ENCODE measurements at regions not wholly inside any gene's neighbourhood (a gene's known extent, or its start where the extent isn't known, plus 50 kb on each side); places are given as distances from the start of the nearest gene placed in this dataset.

GRCh38 chr5:39702928-39703327 lies 278.1 kb upstream of the DAB2 start:
- FAIRE-seq = no peak

GRCh38 chr5:39700523-39700922 lies 275.7 kb upstream of the DAB2 start:
- FAIRE-seq = no peak
- no peak for DNase-seq (ENCODE audit: low read depth)
- Histone ChIP-seq H3K27me3 (ENCODE audit: control insufficient read depth, insufficient read depth, low read length) (no peaks in the 10 kb centered on the region), H3K36me3 (ENCODE audit: control insufficient read depth, insufficient read depth, low read length) (no peaks in the 10 kb centered on the region), H3K4me3 (ENCODE audit: low read depth, low read length) (no peak overlapping the region)
- no peak for TF ChIP-seq CTCF (IDR thresholded peaks at IDR 0.05; ENCODE audit: insufficient read depth, low read length, severe bottlenecking)

More at GRCh38 chr5:39702928-39703327, 278.1 kb upstream of the DAB2 start:
- TF ChIP-seq CTCF (IDR thresholded peaks at IDR 0.05; ENCODE audit: insufficient read depth, low read length, severe bottlenecking) = no peak
- Histone ChIP-seq H3K36me3 (ENCODE audit: control insufficient read depth, insufficient read depth, low read length) (no peaks in the 10 kb centered on the region), H3K4me3 (ENCODE audit: low read depth, low read length) (no peak overlapping the region), H3K27me3 (ENCODE audit: control insufficient read depth, insufficient read depth, low read length) (no peaks in the 10 kb centered on the region)
- DNase-seq (ENCODE audit: low read depth) = no peak

- TF ChIP-seq CTCF (IDR thresholded peaks at IDR 0.05; ENCODE audit: insufficient read depth, low read length, severe bottlenecking) = no peak
- no peaks in the 10 kb centered on the region for H3K36me3 ChIP-seq (ENCODE audit: control insufficient read depth, insufficient read depth, low read length)
- no peak overlapping the region for H3K4me3 ChIP-seq (ENCODE audit: low read depth, low read length)
- peaks cover 2% of the 10 kb centered on the region for H3K27me3 ChIP-seq (ENCODE audit: control insufficient read depth, insufficient read depth, low read length)
- DNase-seq (ENCODE audit: low read depth) (no peak), FAIRE-seq (no peak)
Observed at GRCh38 chr5:39698838-39699560, 274.2 kb upstream of the DAB2 start.

GRCh38 chr5:39697881-39698280 lies 273.1 kb upstream of the DAB2 start:
- DNase-seq (ENCODE audit: low read depth) (no peak), FAIRE-seq (no peak)
- Histone ChIP-seq H3K4me3 (ENCODE audit: low read depth, low read length) (no peak overlapping the region), H3K36me3 (ENCODE audit: control insufficient read depth, insufficient read depth, low read length) (no peaks in the 10 kb centered on the region), H3K27me3 (ENCODE audit: control insufficient read depth, insufficient read depth, low read length) (peaks cover 2% of the 10 kb centered on the region)
- TF ChIP-seq CTCF (IDR thresholded peaks at IDR 0.05; ENCODE audit: insufficient read depth, low read length, severe bottlenecking) = no peak

- no peak for TF ChIP-seq CTCF (IDR thresholded peaks at IDR 0.05; ENCODE audit: insufficient read depth, low read length, severe bottlenecking)
- H3K4me3 ChIP-seq (ENCODE audit: low read depth, low read length) = no peak overlapping the region
- DNase-seq (ENCODE audit: low read depth) (no peak), FAIRE-seq (no peak)
- no peaks in the 10 kb centered on the region for H3K36me3 ChIP-seq (ENCODE audit: control insufficient read depth, insufficient read depth, low read length)
- H3K27me3 ChIP-seq (ENCODE audit: control insufficient read depth, insufficient read depth, low read length) = peaks cover 2% of the 10 kb centered on the region
Observed at GRCh38 chr5:39696672-39697398, 272.1 kb upstream of the DAB2 start.

Data from bronchial epithelial cell (primary cell).